ENCODE measurements at regions not wholly inside any gene's neighbourhood (a gene's known extent, or its start where the extent isn't known, plus 50 kb on each side); places are given as distances from the start of the nearest gene placed in this dataset.
"Not testable (repeated sequence)": the region's sequence is repeated elsewhere in the genome, so short reads cannot be mapped to it uniquely, and the experiment has no call there.

GRCh38 chr3:23136054-23136453 is 67.1 kb upstream of the UBE2E2 start:
- Mint-ChIP-seq H3K27ac (ENCODE audit: low read depth, unreplicated experiment) (no peak overlapping the region), H3K4me3 (ENCODE audit: unreplicated experiment) (no peak overlapping the region), H3K9me3 (ENCODE audit: unreplicated experiment) (no peaks in the 10 kb centered on the region), H3K4me1 (ENCODE audit: insufficient read depth, unreplicated experiment) (no peaks in the 10 kb centered on the region), H3K36me3 (ENCODE audit: insufficient read depth, unreplicated experiment) (no peaks in the 10 kb centered on the region), H3K27me3 (ENCODE audit: insufficient read depth, unreplicated experiment) (no peaks in the 10 kb centered on the region)
- no peak for TF ChIP-seq CTCF (IDR thresholded peaks at IDR 0.05; ENCODE audit: unreplicated experiment)
- DNase-seq (ENCODE audit: unreplicated experiment), result no peak
- BruUV-seq (replicated peaks), result no TSS peak
- intact Hi-C loops (cut with micrococcal nuclease), result no loop called here
- ChIA-PET CTCF (interaction anchor here (0.7 kb wide), 2 partner anchors 38 to 657 kb away, joined by 4 to 7 read pairs; no protein-coding TSS in a partner anchor), POLR2A (no interaction called here)

GRCh38 chr3:23144051-23144450 is 59.1 kb upstream of the UBE2E2 start:
- H3K36me3 Mint-ChIP-seq (ENCODE audit: insufficient read depth, unreplicated experiment); H3K4me1 Mint-ChIP-seq (ENCODE audit: insufficient read depth, unreplicated experiment); intact Hi-C loops (cut with micrococcal nuclease); DNase-seq (ENCODE audit: unreplicated experiment); H3K27ac Mint-ChIP-seq (ENCODE audit: low read depth, unreplicated experiment); POLR2A ChIA-PET; H3K9me3 Mint-ChIP-seq (ENCODE audit: unreplicated experiment); BruUV-seq (replicated peaks); CTCF ChIA-PET; H3K4me3 Mint-ChIP-seq (ENCODE audit: unreplicated experiment): not testable (repeated sequence)
- peaks cover 26% of the 10 kb centered on the region for H3K27me3 Mint-ChIP-seq (ENCODE audit: insufficient read depth, unreplicated experiment)

- TF ChIP-seq CTCF (IDR thresholded peaks at IDR 0.05; ENCODE audit: unreplicated experiment), result no peak
- BruUV-seq (replicated peaks), result no TSS peak
- POLR2A ChIA-PET, result no interaction called here
- CTCF ChIA-PET, result no interaction called here
- peaks cover 43% of the 10 kb centered on the region for H3K27me3 Mint-ChIP-seq (ENCODE audit: insufficient read depth, unreplicated experiment)
- DNase-seq (ENCODE audit: unreplicated experiment), result no peak
- no peaks in the 10 kb centered on the region for H3K4me1 Mint-ChIP-seq (ENCODE audit: insufficient read depth, unreplicated experiment)
- no peaks in the 10 kb centered on the region for H3K36me3 Mint-ChIP-seq (ENCODE audit: insufficient read depth, unreplicated experiment)
- H3K27ac Mint-ChIP-seq (ENCODE audit: low read depth, unreplicated experiment), result no peak overlapping the region
- intact Hi-C loops (cut with micrococcal nuclease), result no loop called here
- no peak overlapping the region for H3K4me3 Mint-ChIP-seq (ENCODE audit: unreplicated experiment)
- H3K9me3 Mint-ChIP-seq (ENCODE audit: unreplicated experiment), result no peaks in the 10 kb centered on the region
Measured at GRCh38 chr3:23146163-23146562, 57.0 kb upstream of the UBE2E2 start.

GRCh38 chr3:23152989-23153388 is 50.1 kb upstream of the UBE2E2 start:
- Mint-ChIP-seq H3K27ac (ENCODE audit: low read depth, unreplicated experiment) (no peak overlapping the region), H3K27me3 (ENCODE audit: insufficient read depth, unreplicated experiment) (peaks cover 46% of the 10 kb centered on the region), H3K4me3 (ENCODE audit: unreplicated experiment) (no peak overlapping the region), H3K36me3 (ENCODE audit: insufficient read depth, unreplicated experiment) (no peaks in the 10 kb centered on the region), H3K4me1 (ENCODE audit: insufficient read depth, unreplicated experiment) (no peaks in the 10 kb centered on the region), H3K9me3 (ENCODE audit: unreplicated experiment) (no peaks in the 10 kb centered on the region)
- CTCF ChIA-PET, result no interaction called here
- TF ChIP-seq CTCF (IDR thresholded peaks at IDR 0.05; ENCODE audit: unreplicated experiment), result no peak
- intact Hi-C loops (cut with micrococcal nuclease), result no loop called here
- DNase-seq (ENCODE audit: unreplicated experiment), result no peak
- no TSS peak for BruUV-seq (replicated peaks)
- POLR2A ChIA-PET, result no interaction called here

All from MCF 10A (cell line).